Lower lobe of right lung (tissue), 2 donors: ENCODE measurements at regions not wholly inside any gene's neighbourhood (a gene's known extent, or its start where the extent isn't known, plus 50 kb on each side); places are given as distances from the start of the nearest gene placed in this dataset.

Source experiments
- ATAC-seq, 2 donors: fragments of 200-7000 bp; cut with Tn5 transposase; one replicate each; pipeline ENCODE4 v1.9.1; 2020 to 2022; ENCODE audit warnings: mild to moderate bottlenecking in 2 of 2, moderate library complexity in 2 of 2
- DNase-seq: peaks from one replicate; pipeline ENCODE4 v3.0.0-alpha.2; 2020
- H3K27ac ChIP-seq: fragments of 200-600 bp; one replicate; pipeline ENCODE4 v1.8.0; 2022
- H3K27me3 ChIP-seq: fragments of 200-600 bp; one replicate; pipeline ENCODE4 v1.8.0; 2022; ENCODE audit warnings: low read depth
- H3K36me3 ChIP-seq: fragments of 200-600 bp; one replicate; pipeline ENCODE4 v1.8.0; 2022; ENCODE audit warnings: mild to moderate bottlenecking
- H3K4me1 ChIP-seq: fragments of 200-600 bp; one replicate; pipeline ENCODE4 v1.8.0; 2022
- H3K4me3 ChIP-seq: fragments of 200-600 bp; one replicate; pipeline ENCODE4 v1.8.0; 2022; ENCODE audit warnings: mild to moderate bottlenecking
- H3K9me3 ChIP-seq: fragments of 200-600 bp; one replicate; pipeline ENCODE4 v1.8.0; 2022
- intact Hi-C: fragments of 100-400 bp; cut with DNase I; formaldehyde crosslinking; loops from one replicate; pipeline ENCODE4 v1.11.0; 2022
- TF ChIP-seq, protein P1 (sequence below): fragments of 200-600 bp; IDR thresholded peaks from one replicate; pipeline ENCODE4 v1.8.0; 2022; ENCODE audit warnings: antibody characterized with exemption, mild to moderate bottlenecking
- donor health status: DM: no; HTN: yes; CAD: no; lungs with severe emphysema.

DNA sequence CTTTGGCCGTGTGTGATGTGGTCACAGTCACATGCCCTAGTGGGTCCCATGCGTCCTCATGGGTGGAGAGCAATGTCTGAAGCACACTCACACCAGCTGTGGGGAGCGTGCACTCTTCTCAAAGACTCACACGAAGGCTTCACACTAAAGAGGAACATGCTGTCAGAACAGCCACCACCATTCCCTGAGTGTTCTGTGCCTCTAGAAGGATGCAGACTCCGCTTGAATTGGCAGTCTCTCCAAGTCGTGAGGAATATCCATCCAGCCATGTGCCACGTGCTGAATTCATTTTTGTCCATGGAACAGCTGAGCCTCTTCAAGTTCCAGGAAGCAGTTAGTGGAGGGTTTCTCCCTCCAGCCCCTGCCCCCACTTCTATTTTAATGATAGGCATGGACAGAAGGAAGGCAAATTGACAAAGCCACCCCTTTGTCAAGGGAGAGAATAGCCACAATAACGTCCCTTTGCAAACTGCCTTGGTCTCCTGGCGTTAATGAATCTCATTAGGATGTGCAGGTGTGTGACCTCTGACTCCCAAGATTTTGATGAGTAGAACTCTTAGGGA is 464.3 kb upstream of the ID2 start:
- no peaks in the 10 kb centered on the region for H3K36me3 ChIP-seq
- DNase-seq = no peak
- TF ChIP-seq, protein P1, sequence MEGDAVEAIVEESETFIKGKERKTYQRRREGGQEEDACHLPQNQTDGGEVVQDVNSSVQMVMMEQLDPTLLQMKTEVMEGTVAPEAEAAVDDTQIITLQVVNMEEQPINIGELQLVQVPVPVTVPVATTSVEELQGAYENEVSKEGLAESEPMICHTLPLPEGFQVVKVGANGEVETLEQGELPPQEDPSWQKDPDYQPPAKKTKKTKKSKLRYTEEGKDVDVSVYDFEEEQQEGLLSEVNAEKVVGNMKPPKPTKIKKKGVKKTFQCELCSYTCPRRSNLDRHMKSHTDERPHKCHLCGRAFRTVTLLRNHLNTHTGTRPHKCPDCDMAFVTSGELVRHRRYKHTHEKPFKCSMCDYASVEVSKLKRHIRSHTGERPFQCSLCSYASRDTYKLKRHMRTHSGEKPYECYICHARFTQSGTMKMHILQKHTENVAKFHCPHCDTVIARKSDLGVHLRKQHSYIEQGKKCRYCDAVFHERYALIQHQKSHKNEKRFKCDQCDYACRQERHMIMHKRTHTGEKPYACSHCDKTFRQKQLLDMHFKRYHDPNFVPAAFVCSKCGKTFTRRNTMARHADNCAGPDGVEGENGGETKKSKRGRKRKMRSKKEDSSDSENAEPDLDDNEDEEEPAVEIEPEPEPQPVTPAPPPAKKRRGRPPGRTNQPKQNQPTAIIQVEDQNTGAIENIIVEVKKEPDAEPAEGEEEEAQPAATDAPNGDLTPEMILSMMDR = no peak
- ATAC-seq = no peak
- no peak overlapping the region for H3K4me3 ChIP-seq
- intact Hi-C loops = no loop called here
- no peaks in the 10 kb centered on the region for H3K9me3 ChIP-seq
- H3K4me1 ChIP-seq = no peaks in the 10 kb centered on the region
- no peak overlapping the region for H3K27ac ChIP-seq
- H3K27me3 ChIP-seq = no peaks in the 10 kb centered on the region

DNA sequence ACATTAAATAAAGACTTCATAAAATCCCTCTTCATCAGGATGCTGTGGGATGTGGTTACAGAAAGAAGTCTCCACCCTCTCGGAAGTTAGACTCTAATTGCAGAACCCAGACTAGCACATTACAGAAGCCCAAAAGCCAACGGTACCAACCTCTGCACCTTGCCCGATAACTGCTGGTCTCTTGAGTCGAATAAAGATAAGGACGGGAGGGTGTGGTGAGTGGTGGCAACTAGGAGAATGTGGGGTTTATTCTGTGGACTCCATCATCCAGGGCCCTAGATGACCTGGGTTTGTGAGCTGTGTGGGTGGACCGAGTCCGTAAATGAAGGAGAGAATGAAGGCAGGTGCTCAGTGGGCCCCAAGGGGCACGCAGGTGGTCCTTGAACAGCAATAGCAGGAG is 462.8 kb upstream of the ID2 start:
- no peak overlapping the region for H3K4me3 ChIP-seq
- no peaks in the 10 kb centered on the region for H3K36me3 ChIP-seq
- TF ChIP-seq, protein P1 = no peak
- DNase-seq = no peak
- no peaks in the 10 kb centered on the region for H3K4me1 ChIP-seq
- no peaks in the 10 kb centered on the region for H3K27me3 ChIP-seq
- H3K27ac ChIP-seq = no peak overlapping the region
- ATAC-seq = no peak
- intact Hi-C loops = no loop called here
- no peaks in the 10 kb centered on the region for H3K9me3 ChIP-seq

DNA sequence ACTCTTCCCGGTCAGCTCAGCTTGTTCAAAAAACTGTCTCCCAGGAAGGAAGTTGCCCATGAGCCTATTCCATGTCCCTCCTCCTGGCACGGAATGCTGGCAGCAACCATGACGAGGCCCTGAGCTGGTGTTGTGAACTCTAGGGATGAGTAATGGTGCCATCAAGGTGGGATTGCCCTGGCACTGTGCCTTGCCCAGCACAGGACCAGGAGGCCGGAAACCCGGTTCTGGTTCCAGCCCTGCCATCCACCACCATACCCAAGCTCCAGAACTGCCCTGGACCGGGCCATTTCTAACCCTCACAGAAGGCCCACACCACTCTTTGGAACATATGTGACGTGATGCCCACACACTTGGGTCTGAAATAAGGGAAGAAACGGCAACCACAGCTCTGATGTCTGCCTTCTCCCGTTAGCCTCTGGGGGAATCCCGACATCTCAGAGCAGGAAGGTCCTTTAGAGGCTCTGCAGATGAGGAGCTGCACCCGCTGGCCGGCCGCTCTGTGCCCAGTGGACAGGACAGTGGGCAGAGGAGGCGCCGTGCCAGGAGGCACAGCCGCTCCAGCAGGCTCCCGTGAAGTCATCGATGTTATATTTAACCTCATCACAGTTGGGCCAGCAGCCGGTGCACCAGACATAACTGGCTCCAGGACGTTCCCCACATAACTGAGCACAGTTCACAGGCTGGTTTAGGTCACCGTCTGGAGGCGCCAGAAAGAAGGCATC is 462.1 kb upstream of the ID2 start:
- Histone ChIP-seq H3K27ac (no peak overlapping the region), H3K4me3 (no peak overlapping the region), H3K27me3 (no peaks in the 10 kb centered on the region), H3K9me3 (no peaks in the 10 kb centered on the region), H3K4me1 (no peaks in the 10 kb centered on the region), H3K36me3 (no peaks in the 10 kb centered on the region)
- DNase-seq = no peak
- ATAC-seq = peak in 1 of 2 donors; percentile 22
- TF ChIP-seq, protein P1 = no peak
- intact Hi-C loops = no loop called here

DNA sequence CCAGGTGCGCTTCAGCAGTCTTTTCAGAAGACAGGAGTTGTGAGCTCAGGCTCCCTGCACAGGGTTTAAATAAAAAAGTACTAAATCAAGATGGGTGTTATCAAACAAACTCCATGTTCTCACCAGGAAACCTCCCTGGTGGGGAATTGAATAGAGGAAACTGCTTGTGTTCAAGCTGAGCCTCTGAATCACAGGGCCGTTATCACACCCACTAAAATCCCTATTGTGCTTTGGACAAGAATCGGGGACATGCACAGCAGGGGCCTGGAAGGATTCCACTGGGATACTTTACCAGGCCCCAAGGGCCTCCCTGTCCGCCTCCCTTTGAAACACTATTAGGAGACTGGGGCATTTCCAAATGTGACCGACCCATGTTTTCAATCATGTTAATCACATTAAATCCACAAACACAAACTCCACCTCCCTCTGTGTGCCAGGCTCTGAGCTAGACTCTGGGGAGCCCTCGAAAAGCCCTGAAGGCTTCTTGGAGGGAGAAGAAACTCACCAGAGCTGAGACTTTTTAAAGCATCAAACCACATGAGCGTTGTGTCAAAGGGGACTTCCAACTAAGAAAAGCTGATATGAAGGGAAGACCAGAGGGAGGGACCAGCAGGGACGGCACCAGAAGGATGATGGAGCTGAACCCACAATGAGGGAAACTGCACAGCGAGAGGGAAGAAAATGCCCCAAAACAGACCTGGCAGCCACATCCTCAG is 458.7 kb upstream of the ID2 start:
- no peak for DNase-seq
- Histone ChIP-seq H3K9me3 (no peaks in the 10 kb centered on the region), H3K36me3 (no peaks in the 10 kb centered on the region), H3K4me1 (no peaks in the 10 kb centered on the region), H3K27ac (no peak overlapping the region), H3K27me3 (no peaks in the 10 kb centered on the region), H3K4me3 (no peak overlapping the region)
- TF ChIP-seq, protein P1 = no peak
- ATAC-seq = no peak
- intact Hi-C loops = no loop called here

DNA sequence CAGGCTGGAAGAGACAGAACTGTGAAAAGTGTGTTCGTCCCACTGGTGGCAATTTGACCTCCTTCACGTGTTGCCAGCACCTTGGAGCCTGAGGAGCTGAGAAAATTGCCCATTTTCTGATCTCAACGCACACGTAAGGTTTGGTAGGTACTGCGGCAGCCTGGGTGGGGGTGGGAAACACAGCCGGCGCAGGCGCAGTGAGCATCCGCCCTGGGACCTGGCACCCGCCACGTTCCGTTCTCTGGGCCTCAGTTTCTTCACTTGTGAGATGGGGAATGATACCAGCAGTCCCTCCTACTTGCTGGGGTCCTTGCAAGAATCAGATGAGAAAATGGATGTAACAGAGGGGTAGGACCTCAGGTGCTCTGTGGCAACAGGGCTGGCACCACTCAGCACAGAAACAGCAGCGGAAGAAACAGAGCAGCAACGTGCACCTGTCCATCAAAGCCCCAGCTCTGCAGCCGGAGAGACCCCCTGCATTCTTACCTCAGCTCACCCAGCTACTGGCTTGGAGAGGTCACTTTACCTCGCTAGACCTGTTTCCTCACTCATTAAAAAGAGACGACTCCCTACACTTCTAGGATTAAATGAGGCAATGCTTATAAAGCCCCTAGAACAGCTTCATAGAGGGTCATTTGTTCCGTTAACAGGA is 458.0 kb upstream of the ID2 start:
- intact Hi-C loops = no loop called here
- Histone ChIP-seq H3K36me3 (no peaks in the 10 kb centered on the region), H3K27ac (no peak overlapping the region), H3K4me3 (no peak overlapping the region), H3K9me3 (no peaks in the 10 kb centered on the region), H3K27me3 (no peaks in the 10 kb centered on the region), H3K4me1 (no peaks in the 10 kb centered on the region)
- TF ChIP-seq, protein P1 = no peak
- DNase-seq = no peak
- no peak for ATAC-seq
